Body of pancreas (tissue), 4 donors: ENCODE measurements at regions not wholly inside any gene's neighbourhood (a gene's known extent, or its start where the extent isn't known, plus 50 kb on each side); places are given as distances from the start of the nearest gene placed in this dataset.

Experiments
- ATAC-seq: fragments of 150-250 bp; one replicate; pipeline ENCODE4 v1.9.1; 2016
- DNase-seq, 4 donors: peaks; one replicate each; pipeline ENCODE4 v3.0.0-alpha.2; 2019
- H3K27ac ChIP-seq, 4 donors: fragments of 200-600 bp; sonication (generic); 1 replicate in 3 of 4; 2 replicates in 1 of 4; pipeline versions ENCODE4 v1.5.1 to v1.6.1; 2016 to 2019; ENCODE audit warnings: mild to moderate bottlenecking in 1 of 4, mixed read lengths in 1 of 4, moderate library complexity in 1 of 4
- H3K27me3 ChIP-seq, 2 donors: fragments of 200-600 bp; sonication (generic); one replicate each; pipeline ENCODE4 v1.6.0; 2016; ENCODE audit warnings: mild to moderate bottlenecking in 1 of 2
- H3K36me3 ChIP-seq, 2 donors: fragments of 200-600 bp; sonication (generic); replicated peaks in 1 of 2; 2 replicates each; pipeline ENCODE4 v1.5.1; 2016; ENCODE audit warnings: low read depth in 2 of 2; ENCODE audit not compliant: insufficient read depth in 1 of 2
- H3K4me1 ChIP-seq: fragments of 200-600 bp; sonication (generic); one replicate; pipeline ENCODE4 v1.6.0; 2016
- H3K4me3 ChIP-seq, 2 donors: fragments of 200-600 bp; sonication (generic); 1 replicate in 1 of 2; 2 replicates in 1 of 2; pipeline ENCODE4 v1.5.1; 2016 to 2019
- H3K9me3 ChIP-seq, 3 donors: fragments of 200-600 bp; sonication (generic); 1 replicate in 2 of 3; 2 replicates in 1 of 3; pipeline ENCODE4 v1.5.1; 2016
- POLR2A ChIP-seq, 3 donors: fragments of 450-650 bp; IDR thresholded peaks; one replicate each; pipeline ENCODE4 v1.6.1; 2016; ENCODE audit warnings: antibody characterized with exemption in 3 of 3, mild to moderate bottlenecking in 2 of 3
- WGBS, 2 donors: methylation state at CpG; one replicate each; pipeline ENCODE4 v1.1.5; 2017; 5-methylcytosine and 5-hydroxymethylcytosine counted together
- intact Hi-C: fragments of 100-400 bp; cut with DNase I; formaldehyde crosslinking; loops from one replicate; pipeline ENCODE4 v1.15.1; 2023
- TF ChIP-seq, protein P1 (sequence below), 7 experiments: fragments of 450-650 bp in 4 of 7; fragments of 200-600 bp in 3 of 7; sonication (generic) in 3 of 7; IDR thresholded peaks; one replicate each; pipeline ENCODE4 v1.5.1; 2016 to 2019; ENCODE audit warnings: antibody characterized with exemption in 7 of 7

DNA sequence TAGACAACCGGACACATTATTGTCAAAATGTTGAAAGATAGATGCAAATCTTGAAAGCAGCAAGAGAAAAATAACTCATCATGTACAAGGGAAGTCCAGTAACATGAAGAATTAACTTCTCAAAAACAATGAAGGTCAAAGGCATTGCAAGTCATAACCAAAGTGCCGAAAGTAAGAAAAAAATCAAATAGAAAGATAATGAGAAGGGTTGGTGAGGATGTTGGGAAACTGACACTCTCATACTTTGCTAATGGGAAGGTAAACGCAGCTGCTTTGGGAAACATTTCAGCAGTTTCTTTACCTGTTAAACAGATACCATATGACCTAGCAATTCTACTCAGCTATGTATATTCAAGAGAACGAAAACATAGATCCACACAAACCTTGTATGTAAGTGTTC is 303.0 kb downstream of the ARL4A start:
- no peak for DNase-seq

DNA sequence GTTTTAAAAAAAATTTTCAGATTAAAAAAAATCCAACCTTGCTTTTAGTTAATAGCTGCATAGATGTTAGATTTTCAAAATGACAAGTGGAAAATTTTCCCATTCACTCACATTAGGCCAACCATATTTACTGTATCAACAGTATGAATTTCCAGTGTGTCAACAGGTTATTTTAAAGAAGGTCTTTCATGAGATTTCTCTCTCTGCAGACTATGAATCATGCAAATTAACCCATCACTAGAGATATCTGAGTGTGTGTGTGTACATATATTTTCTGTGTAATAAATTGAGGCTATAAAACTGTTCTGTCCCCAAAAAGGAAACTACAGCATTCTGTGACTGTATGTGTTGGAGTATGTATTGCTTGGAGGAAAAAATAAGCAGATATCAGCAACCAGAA is 305.6 kb downstream of the ARL4A start:
- Histone ChIP-seq H3K9me3 (no peaks in the 10 kb centered on the region), H3K27ac (no peak overlapping the region), H3K36me3 (no peaks in the 10 kb centered on the region), H3K4me3 (no peak overlapping the region), H3K4me1 (no peaks in the 10 kb centered on the region), H3K27me3 (no peaks in the 10 kb centered on the region)
- no peak for ATAC-seq
- intact Hi-C loops = no loop called here
- no peak for DNase-seq
- TF ChIP-seq POLR2A (IDR thresholded peaks at IDR 0.05) = no peak
- TF ChIP-seq, protein P1, sequence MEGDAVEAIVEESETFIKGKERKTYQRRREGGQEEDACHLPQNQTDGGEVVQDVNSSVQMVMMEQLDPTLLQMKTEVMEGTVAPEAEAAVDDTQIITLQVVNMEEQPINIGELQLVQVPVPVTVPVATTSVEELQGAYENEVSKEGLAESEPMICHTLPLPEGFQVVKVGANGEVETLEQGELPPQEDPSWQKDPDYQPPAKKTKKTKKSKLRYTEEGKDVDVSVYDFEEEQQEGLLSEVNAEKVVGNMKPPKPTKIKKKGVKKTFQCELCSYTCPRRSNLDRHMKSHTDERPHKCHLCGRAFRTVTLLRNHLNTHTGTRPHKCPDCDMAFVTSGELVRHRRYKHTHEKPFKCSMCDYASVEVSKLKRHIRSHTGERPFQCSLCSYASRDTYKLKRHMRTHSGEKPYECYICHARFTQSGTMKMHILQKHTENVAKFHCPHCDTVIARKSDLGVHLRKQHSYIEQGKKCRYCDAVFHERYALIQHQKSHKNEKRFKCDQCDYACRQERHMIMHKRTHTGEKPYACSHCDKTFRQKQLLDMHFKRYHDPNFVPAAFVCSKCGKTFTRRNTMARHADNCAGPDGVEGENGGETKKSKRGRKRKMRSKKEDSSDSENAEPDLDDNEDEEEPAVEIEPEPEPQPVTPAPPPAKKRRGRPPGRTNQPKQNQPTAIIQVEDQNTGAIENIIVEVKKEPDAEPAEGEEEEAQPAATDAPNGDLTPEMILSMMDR (IDR thresholded peaks at IDR 0.05) = no peak

More for the DNA sequence above, 303.0 kb downstream of the ARL4A start:
- intact Hi-C loops = no loop called here
- TF ChIP-seq, protein P1 (IDR thresholded peaks at IDR 0.05) = no peak
- no peak for TF ChIP-seq POLR2A (IDR thresholded peaks at IDR 0.05)
- Histone ChIP-seq H3K9me3 (no peaks in the 10 kb centered on the region), H3K4me1 (peaks cover 11% of the 10 kb centered on the region), H3K27ac (no peak overlapping the region), H3K27me3 (no peaks in the 10 kb centered on the region), H3K4me3 (no peak overlapping the region), H3K36me3 (no peaks in the 10 kb centered on the region)
- ATAC-seq = no peak
- 88 to 91% methylated on average over 4 of the region's 4 CpGs for WGBS, 2 donors

DNA sequence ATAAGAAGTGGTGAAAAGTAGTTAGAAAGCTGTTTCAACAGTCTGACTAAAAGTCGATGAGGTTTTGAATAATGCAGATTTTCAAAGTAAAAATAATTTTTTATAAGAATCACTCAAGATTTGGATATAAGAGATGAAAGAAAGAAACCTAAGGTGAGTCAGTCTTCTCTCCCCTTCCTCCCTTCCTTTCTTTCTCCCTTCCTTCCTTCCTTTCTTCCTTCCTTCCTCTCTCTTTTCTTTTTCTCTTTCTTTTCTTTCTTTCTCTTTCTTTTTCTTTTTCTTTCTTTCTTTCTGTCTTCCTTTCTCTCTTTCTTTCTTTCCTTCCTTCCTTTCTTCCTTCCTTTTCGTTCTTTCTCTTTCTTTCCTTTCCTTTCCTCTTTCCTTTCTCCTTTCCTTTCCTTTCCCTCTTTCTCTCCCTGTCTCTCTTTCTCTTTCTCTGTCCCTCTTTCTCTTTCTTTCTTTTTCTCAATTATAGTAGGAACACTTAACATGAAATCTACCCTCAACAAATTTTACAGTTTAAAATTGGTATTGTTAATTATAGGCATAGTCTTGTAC is 308.6 kb downstream of the ARL4A start:
- no peak overlapping the region for H3K4me3 ChIP-seq
- no peak for TF ChIP-seq POLR2A (IDR thresholded peaks at IDR 0.05)
- TF ChIP-seq, protein P1 (IDR thresholded peaks at IDR 0.05) = no peak
- DNase-seq (no peak), ATAC-seq (no peak)
- WGBS, 2 donors = 82 to 85% methylated on average over 2 of the region's 2 CpGs
- H3K27me3 ChIP-seq = no peaks in the 10 kb centered on the region
- no peaks in the 10 kb centered on the region for H3K9me3 ChIP-seq
- no peaks in the 10 kb centered on the region for H3K4me1 ChIP-seq
- intact Hi-C loops = no loop called here
- no peak overlapping the region for H3K27ac ChIP-seq
- no peaks in the 10 kb centered on the region for H3K36me3 ChIP-seq

DNA sequence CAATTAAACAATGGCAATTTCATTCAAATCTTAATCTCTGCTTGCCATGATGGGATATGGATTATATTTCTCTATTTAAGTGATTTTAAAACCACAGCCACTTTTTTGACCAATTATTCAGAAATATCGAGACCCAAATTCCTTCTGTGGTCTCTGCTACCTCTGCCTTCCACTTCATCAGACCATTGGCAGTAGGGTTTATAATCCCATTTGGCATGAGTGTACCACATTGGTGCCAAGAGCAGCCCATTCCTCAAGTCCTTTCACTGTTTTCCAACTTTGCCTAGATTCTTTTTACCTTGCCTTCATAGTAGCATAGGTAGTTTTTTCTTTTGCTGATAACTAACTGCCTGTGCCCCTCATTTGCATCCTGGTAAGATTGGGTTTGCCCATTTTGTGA is 319.9 kb downstream of the ARL4A start:
- Histone ChIP-seq H3K36me3 (no peaks in the 10 kb centered on the region), H3K4me3 (no peak overlapping the region), H3K27me3 (no peaks in the 10 kb centered on the region), H3K9me3 (no peaks in the 10 kb centered on the region), H3K4me1 (no peaks in the 10 kb centered on the region), H3K27ac (no peak overlapping the region)
- intact Hi-C loops = no loop called here
- DNase-seq (no peak), ATAC-seq (no peak)
- TF ChIP-seq POLR2A (IDR thresholded peaks at IDR 0.05) = no peak
- TF ChIP-seq, protein P1 (IDR thresholded peaks at IDR 0.05) = no peak
- 80% methylated on average over 1 of the region's 1 CpG for WGBS, 2 donors

DNA sequence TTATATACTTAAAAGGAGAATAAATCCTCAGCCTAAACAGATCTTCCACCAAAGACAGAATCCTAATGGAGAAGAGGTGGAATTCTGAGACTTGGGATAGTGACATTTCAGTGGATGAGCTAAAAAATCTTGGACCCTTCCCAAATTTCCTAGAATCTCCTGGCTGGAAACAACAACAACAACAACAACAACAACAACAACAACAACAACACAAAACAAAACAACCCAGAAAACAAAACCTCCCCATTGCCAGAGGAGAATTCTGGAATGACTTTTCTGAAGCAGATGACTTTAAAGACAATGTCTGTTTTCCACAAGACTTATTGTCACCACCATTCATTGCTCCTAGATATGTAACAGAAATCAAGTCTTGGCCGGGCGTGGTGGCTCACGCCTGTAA is 322.1 kb downstream of the ARL4A start:
- no peak for DNase-seq
- H3K9me3 ChIP-seq = no peaks in the 10 kb centered on the region
- H3K36me3 ChIP-seq = no peaks in the 10 kb centered on the region
- intact Hi-C loops = no loop called here
- no peak overlapping the region for H3K27ac ChIP-seq
- no peak for TF ChIP-seq POLR2A (IDR thresholded peaks at IDR 0.05)
- TF ChIP-seq, protein P1 (IDR thresholded peaks at IDR 0.05) = no peak
- no peak overlapping the region for H3K4me3 ChIP-seq
- no peaks in the 10 kb centered on the region for H3K4me1 ChIP-seq
- ATAC-seq = no peak
- no peaks in the 10 kb centered on the region for H3K27me3 ChIP-seq
- 85 to 95% methylated on average over 3 of the region's 3 CpGs for WGBS, 2 donors
